Muscle layer of colon (tissue), 2 donors: ENCODE measurements at regions not wholly inside any gene's neighbourhood (a gene's known extent, or its start where the extent isn't known, plus 50 kb on each side); places are given as distances from the start of the nearest gene placed in this dataset.
"Not testable (repeated sequence)": the region's sequence is repeated elsewhere in the genome, so short reads cannot be mapped to it uniquely, and the experiment has no call there.

ENCODE experiments used
- H3K27ac ChIP-seq: one replicate; pipeline ENCODE4 v1.7.0; 2013; ENCODE audit warnings: low read depth, mild to moderate bottlenecking, low read length, moderate library complexity
- H3K27me3 ChIP-seq, 2 donors: one replicate each; pipeline ENCODE4 v1.7.0; 2013; ENCODE audit warnings: low read length in 2 of 2, mild to moderate bottlenecking in 2 of 2; ENCODE audit not compliant: insufficient read depth in 2 of 2, control insufficient read depth in 1 of 2
- H3K36me3 ChIP-seq: one replicate; pipeline ENCODE4 v1.7.0; 2013; ENCODE audit warnings: mild to moderate bottlenecking, low read length; ENCODE audit not compliant: insufficient read depth
- H3K4me1 ChIP-seq: one replicate; pipeline ENCODE4 v1.7.0; 2013; ENCODE audit warnings: mild to moderate bottlenecking, low read length; ENCODE audit not compliant: insufficient read depth
- H3K4me3 ChIP-seq, 2 donors: one replicate each; pipeline ENCODE4 v1.7.0; 2013; ENCODE audit warnings: low read length in 2 of 2, low read depth in 1 of 2, mild to moderate bottlenecking in 1 of 2, moderate library complexity in 1 of 2
- H3K9ac ChIP-seq: one replicate; pipeline ENCODE4 v1.7.0; 2013; ENCODE audit warnings: low read length
- H3K9me3 ChIP-seq: one replicate; pipeline ENCODE4 v1.7.0; 2013; ENCODE audit warnings: mild to moderate bottlenecking, low read length
- donor health status: abdominal sarcoma.
- donor health status: Adenocarcinoma of cecum.

DNA sequence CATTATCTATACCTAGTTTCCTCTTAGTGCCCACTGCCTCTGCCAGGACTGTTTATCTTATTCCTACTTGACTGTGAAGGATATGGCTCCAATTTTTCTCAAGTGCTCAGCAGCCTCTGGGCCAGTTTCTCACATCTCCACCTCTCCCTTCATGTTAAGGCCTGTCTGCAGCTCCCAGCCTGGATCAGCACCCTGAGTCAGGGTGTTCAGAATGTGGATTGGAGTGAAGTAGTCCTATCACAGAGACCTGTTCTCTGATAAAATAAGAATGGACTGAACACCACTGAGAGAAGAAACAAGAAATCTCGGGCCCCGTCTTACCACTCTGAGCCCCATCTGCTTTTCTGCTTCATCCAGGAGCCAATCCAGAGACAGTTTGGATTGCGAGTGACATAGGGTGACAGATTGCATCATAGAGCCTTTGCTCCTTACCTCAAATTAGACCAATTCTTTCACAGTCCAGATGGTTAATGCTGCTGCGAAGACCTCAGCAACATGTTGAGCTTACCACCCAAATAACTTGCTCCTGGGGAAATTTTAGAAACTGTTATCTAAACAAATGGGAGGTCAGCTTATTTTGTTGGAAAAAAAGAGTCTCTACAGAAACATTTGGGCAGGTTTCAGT, 473.1 kb downstream of the PDZRN4 start:
- Histone ChIP-seq H3K27ac (no peak overlapping the region), H3K9ac (no peak overlapping the region), H3K27me3 (no peaks in the 10 kb centered on the region), H3K36me3 (no peaks in the 10 kb centered on the region), H3K4me1 (no peaks in the 10 kb centered on the region), H3K4me3 (no peak overlapping the region), H3K9me3 (no peaks in the 10 kb centered on the region)

DNA sequence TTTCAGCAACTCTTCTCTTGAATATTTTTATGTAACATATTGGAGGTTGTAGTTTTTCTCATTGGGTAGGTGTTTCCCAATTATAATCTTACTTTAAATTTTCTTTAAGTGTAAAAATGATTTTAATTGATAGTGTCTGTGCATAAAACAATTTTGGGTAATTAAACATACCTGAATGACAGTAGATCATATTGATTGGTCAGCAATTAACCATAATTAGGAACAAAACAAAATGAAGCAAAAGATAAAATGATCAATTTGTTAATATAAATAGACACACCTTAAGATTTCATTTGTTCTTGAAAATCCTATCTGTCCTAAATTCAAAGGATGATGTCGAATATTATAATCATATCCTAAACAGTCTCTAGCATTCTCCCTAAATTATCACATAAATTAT, 468.3 kb downstream of the PDZRN4 start:
- Histone ChIP-seq H3K4me1 (no peaks in the 10 kb centered on the region), H3K4me3 (no peak overlapping the region), H3K27ac (no peak overlapping the region), H3K9me3 (no peaks in the 10 kb centered on the region), H3K36me3 (no peaks in the 10 kb centered on the region), H3K27me3 (no peaks in the 10 kb centered on the region), H3K9ac (no peak overlapping the region)

DNA sequence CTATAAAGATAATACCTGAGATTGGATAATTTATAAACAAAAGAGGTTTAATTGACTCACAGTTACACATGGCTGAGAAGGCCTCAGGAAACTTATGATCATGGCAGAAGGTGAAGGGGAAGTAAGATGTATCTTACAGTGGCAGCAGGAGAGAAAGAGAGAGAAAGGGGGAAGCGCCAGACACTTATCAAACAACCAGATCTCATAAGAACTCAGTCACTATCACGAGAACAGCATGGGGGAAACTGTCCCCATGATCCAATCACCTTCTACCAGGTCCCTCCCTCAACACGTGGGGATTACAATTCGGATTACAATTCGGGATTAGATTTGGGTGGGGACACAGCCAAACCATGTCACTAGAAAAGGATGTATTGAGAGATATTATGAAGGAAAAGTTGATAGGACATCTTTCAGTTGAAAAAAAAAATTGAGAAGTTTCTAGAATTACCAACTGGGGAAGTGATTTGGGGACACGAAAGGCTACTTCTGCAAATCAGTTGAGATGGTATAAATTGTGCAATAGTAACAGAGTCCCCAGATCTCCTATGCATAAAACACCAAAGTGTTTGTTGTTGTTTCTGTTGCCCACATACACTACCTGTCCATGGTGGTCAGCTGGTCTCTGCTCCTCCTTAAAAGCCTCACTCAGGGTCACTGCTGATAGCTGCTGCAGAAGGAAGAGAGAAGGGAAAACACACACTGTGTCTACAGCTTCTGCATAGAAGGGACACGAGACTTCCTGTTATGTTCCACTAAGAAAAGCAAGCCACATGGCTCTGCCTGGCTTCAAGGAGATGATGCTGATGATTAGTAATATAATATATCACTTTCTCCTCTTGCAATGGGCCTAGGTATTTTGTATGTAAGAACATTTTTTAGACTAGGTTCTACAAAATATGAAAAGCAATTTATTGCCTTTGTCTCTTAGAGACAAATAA, 465.5 kb downstream of the PDZRN4 start:
- Histone ChIP-seq H3K9me3 (no peaks in the 10 kb centered on the region), H3K4me1 (no peaks in the 10 kb centered on the region), H3K9ac (no peak overlapping the region), H3K4me3 (no peak overlapping the region), H3K27ac (no peak overlapping the region), H3K36me3 (no peaks in the 10 kb centered on the region), H3K27me3 (no peaks in the 10 kb centered on the region)

DNA sequence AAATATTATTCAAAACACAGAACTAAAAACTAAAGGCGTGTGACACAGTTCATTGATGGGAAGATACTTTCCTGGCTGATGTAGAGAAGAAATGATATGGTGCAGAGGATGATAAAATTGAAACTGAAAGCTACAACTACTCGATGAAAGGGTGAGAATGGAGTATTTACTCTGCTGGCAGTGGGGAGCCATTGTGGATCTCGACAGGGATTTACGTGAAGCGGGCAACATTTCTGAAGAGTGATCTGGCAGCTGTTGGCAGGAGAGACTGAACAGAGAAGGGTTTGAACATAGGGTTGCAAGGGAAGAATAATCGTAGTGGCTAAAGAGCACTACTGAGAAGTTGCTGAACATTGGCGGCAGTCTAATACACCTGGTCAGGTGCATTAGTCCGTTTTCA, 464.9 kb downstream of the PDZRN4 start:
- no peak overlapping the region for H3K9ac ChIP-seq
- H3K27me3 ChIP-seq: no peaks in the 10 kb centered on the region
- H3K27ac ChIP-seq: no peak overlapping the region

DNA sequence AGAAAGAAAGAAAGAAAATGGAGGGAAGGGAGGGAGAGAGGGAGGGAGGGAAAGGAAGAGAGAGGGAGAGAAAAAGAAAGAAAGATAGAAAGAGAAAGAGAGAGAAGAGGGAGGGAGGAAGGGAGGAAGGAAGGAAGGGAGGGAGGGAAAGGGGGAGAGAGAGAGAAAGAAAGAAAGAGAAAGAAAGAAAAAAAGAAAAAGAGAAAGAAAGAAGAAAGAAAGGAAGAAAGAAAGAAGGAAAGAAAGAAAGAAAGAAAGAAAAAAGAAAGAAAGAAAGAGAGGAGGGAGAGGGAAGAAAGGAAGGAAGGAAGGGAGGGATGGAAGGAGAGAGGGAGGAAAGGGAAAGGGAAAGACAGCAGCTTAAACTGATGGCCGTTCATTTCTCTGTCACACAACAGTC, 457.5 kb downstream of the PDZRN4 start:
- no peaks in the 10 kb centered on the region for H3K36me3 ChIP-seq
- H3K9me3 ChIP-seq: no peaks in the 10 kb centered on the region
- no peak overlapping the region for H3K4me3 ChIP-seq
- H3K9ac ChIP-seq: no peak overlapping the region
- no peaks in the 10 kb centered on the region for H3K27me3 ChIP-seq
- no peak overlapping the region for H3K27ac ChIP-seq
- H3K4me1 ChIP-seq: no peaks in the 10 kb centered on the region

More for the DNA sequence above, 464.9 kb downstream of the PDZRN4 start:
- H3K9me3 ChIP-seq: no peaks in the 10 kb centered on the region
- no peak overlapping the region for H3K4me3 ChIP-seq
- no peaks in the 10 kb centered on the region for H3K4me1 ChIP-seq
- no peaks in the 10 kb centered on the region for H3K36me3 ChIP-seq

DNA sequence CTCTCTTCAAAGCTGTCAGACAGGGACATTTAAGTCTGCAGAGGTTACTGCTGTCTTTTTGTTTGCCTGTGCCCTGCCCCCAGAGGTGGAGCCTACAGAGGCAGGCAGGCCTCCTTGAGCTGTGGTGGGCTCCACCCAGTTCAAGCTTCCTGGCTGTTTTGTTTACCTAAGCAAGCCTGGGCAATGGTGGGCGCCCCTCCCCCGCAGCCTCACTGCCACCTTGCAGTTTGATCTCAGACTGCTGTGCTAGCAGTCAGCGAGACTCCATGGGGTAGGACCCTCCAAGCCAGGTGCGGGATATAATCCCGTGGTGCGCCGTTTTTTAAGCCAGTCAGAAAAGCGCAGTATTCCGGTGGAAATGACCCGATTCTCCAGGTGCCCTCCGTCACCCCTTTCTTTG, 454.7 kb downstream of the PDZRN4 start:
- not testable (repeated sequence) for H3K9ac ChIP-seq, H3K27ac ChIP-seq, H3K4me3 ChIP-seq, H3K9me3 ChIP-seq, H3K27me3 ChIP-seq, H3K4me1 ChIP-seq, H3K36me3 ChIP-seq

DNA sequence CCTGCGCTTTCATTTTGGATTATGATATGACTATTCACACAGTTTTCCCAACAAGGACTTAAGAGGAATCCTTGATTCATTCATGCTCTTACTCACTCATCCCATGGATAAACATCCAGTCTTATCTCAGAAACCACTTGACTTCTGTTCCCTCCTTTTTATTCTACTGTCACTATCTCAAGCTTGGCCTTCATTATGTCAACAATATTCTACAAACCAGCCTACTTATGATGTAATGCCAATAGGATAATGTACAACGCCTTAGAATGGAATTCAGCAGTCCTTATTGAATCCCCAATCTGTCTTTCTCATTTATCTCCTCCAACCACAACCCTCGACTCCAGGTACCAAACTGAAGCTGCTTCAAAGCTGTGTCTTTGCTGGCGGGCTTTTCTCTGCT, 448.5 kb downstream of the PDZRN4 start:
- Histone ChIP-seq H3K9ac (no peak overlapping the region), H3K27me3 (no peaks in the 10 kb centered on the region), H3K4me3 (no peak overlapping the region), H3K4me1 (no peaks in the 10 kb centered on the region), H3K9me3 (no peaks in the 10 kb centered on the region), H3K36me3 (no peaks in the 10 kb centered on the region), H3K27ac (no peak overlapping the region)

DNA sequence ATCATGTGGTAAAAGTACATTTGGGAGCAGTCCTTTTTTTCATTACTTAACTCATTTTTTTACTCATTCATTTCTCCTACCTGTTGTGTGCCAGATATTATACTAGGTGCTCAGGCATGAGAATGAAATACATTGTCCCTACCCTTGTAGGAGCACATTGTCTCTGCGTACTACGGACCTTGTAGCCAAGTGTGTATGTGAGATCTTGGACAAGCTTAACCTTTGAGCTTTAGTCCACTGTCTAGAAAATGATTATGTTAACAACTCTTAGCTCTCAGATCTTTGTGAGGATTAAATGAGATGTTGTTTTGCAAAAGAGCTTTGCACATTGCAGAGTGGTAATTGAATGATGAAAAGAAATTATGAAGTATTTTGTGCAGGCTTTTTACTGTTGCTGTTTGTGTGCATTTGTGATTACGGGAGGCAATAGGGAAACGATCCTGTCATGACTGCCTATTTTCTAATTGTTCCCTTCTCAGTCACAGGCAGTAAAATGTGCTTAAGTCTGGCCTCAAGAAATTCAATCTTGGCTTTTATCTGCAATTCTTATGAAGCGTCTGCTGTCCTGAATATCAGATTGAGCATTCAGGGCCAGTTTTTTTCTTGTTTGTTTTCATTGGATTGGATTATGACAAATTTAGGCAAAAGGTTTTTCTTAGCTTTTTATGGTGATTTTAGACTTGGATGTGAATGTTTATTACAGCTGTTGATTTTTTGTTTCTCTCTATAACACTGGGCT, 447.7 kb downstream of the PDZRN4 start:
- H3K9ac ChIP-seq: no peak overlapping the region
- H3K27me3 ChIP-seq: no peaks in the 10 kb centered on the region
- no peaks in the 10 kb centered on the region for H3K4me1 ChIP-seq
- no peak overlapping the region for H3K27ac ChIP-seq
- no peak overlapping the region for H3K4me3 ChIP-seq
- H3K9me3 ChIP-seq: no peaks in the 10 kb centered on the region
- no peaks in the 10 kb centered on the region for H3K36me3 ChIP-seq

DNA sequence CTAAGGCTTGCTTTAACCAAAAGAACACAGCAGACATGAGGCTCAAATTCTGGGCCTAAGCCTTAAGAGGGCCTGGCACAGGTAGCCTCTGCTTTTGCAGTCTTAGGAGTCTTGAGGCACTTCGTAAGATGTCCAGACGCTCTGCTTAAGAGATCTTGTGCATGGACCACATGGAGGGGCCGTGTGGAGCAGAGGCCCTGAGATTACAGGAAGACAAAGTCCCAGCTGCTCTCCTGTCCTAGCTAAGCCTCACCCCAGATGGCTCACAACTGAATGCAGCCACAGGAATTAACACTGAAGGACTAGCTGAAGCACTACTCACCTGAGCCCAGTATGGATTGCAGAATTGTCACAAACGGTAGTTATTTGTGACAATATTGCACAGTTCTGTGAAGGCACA, 446.0 kb downstream of the PDZRN4 start:
- Histone ChIP-seq H3K27me3 (no peaks in the 10 kb centered on the region), H3K4me1 (no peaks in the 10 kb centered on the region), H3K9ac (no peak overlapping the region), H3K36me3 (no peaks in the 10 kb centered on the region), H3K27ac (no peak overlapping the region), H3K9me3 (no peaks in the 10 kb centered on the region), H3K4me3 (no peak overlapping the region)

DNA sequence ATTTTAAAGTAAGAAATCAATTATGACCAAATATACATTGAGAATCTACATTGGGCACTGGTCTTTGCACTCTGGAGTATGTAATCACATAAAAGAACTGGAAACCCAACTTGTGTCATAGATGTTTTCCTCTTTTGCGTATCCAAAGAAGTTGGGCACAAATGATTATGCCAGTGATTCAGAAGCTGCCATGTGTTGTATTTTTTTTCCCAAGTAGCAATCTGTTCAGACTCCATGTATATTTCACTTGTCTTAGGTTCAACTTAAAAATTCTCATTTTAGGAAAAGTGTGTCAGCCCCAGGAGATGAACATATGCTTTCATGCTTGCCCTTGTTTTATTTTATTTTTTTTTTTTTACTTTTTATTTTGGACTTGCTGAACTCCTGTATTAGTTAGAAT, 441.5 kb downstream of the PDZRN4 start:
- peaks cover 10% of the 10 kb centered on the region for H3K9me3 ChIP-seq
- no peak overlapping the region for H3K9ac ChIP-seq
- no peaks in the 10 kb centered on the region for H3K4me1 ChIP-seq
- H3K27me3 ChIP-seq: no peaks in the 10 kb centered on the region
- H3K27ac ChIP-seq: no peak overlapping the region
- H3K36me3 ChIP-seq: no peaks in the 10 kb centered on the region
- H3K4me3 ChIP-seq: no peak overlapping the region

DNA sequence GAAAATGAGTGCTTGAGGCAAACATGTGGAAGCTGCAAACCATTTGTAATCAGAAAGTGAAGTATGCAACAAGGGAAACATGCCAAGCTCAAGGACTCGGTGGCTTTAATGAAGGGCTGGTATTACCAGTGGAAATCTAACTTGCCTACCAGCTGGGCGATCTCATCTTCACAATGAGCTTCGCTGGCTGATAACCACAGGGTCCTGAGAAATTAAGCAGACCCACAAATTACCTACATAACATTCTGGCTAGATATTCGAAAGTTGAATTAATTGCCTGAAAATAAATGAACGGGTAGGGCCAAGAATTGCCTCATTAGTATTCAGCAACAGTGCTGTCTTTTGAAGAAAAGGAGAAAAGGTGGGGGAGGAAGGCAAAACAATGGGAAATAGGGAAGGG, 439.4 kb downstream of the PDZRN4 start:
- Histone ChIP-seq H3K27me3 (no peaks in the 10 kb centered on the region), H3K27ac (no peak overlapping the region), H3K4me3 (no peak overlapping the region), H3K9ac (no peak overlapping the region), H3K9me3 (peaks cover 10% of the 10 kb centered on the region), H3K36me3 (no peaks in the 10 kb centered on the region), H3K4me1 (no peaks in the 10 kb centered on the region)
